Colonic mucosa (tissue), 4 donors: ENCODE measurements at regions not wholly inside any gene's neighbourhood (a gene's known extent, or its start where the extent isn't known, plus 50 kb on each side); places are given as distances from the start of the nearest gene placed in this dataset.

Experiments used
- DNase-seq: peaks from one replicate; pipeline ENCODE4 v3.0.0-alpha.2; 2020
- H3K27ac ChIP-seq: fragments of 200-600 bp; one replicate; pipeline ENCODE4 v1.8.0; 2021
- H3K27me3 ChIP-seq: fragments of 200-600 bp; one replicate; pipeline ENCODE4 v1.8.0; 2021
- H3K36me3 ChIP-seq: fragments of 200-600 bp; one replicate; pipeline ENCODE4 v1.8.0; 2021
- H3K4me1 ChIP-seq: fragments of 200-600 bp; one replicate; pipeline ENCODE4 v1.8.0; 2021; ENCODE audit warnings: mild to moderate bottlenecking
- H3K4me3 ChIP-seq: fragments of 200-600 bp; one replicate; pipeline ENCODE4 v1.8.0; 2021
- H3K9ac ChIP-seq, 2 donors: one replicate each; pipeline ENCODE4 v1.7.0; 2013; ENCODE audit warnings: control low read depth in 2 of 2, low read depth in 2 of 2, low read length in 2 of 2
- H3K9me3 ChIP-seq: fragments of 200-600 bp; one replicate; pipeline ENCODE4 v1.8.0; 2021
- intact Hi-C: fragments of 100-400 bp; cut with DNase I; formaldehyde crosslinking; loops from one replicate; pipeline ENCODE4 v1.14.1; 2022
- TF ChIP-seq, protein P1 (sequence below): fragments of 200-600 bp; IDR thresholded peaks from one replicate; pipeline ENCODE4 v1.8.0; 2022; ENCODE audit warnings: antibody characterized with exemption, mild to moderate bottlenecking
- donor health status: healthy.
- donor health status: DM: no; HTN: no; CAD: no.
- donor health status: DM: no; HTN: no; CAD: no.

DNA sequence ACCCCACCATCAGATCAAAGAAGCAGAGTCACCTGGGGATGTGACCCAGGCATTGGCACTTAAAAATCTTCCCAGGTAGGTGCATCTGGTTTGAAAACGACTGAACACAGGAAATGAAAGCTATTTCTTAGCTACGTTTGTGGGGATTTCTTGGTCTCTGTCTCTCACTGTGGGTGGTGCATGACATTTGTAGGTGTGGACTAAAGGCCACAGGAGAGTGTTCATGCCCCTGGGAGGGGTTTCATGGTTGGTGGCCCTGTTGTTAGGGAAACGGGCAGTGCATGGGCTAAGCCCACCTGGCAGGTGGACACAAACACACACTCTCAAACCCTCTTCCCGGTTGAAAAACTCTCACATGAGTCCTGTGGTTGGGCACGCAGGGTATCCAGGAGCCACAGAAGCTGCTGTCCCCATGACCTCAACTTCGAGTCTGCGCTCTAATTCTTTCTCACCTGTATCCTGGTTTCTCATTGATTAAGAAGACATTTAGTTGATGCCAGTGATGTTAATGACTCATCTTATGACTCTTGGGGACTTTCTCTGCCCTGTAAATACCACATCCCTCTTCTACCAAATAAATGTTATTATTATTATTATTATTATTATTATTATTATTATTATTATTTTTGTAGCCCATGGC is 119.4 kb downstream of the MRPS6 start:
- TF ChIP-seq, protein P1, sequence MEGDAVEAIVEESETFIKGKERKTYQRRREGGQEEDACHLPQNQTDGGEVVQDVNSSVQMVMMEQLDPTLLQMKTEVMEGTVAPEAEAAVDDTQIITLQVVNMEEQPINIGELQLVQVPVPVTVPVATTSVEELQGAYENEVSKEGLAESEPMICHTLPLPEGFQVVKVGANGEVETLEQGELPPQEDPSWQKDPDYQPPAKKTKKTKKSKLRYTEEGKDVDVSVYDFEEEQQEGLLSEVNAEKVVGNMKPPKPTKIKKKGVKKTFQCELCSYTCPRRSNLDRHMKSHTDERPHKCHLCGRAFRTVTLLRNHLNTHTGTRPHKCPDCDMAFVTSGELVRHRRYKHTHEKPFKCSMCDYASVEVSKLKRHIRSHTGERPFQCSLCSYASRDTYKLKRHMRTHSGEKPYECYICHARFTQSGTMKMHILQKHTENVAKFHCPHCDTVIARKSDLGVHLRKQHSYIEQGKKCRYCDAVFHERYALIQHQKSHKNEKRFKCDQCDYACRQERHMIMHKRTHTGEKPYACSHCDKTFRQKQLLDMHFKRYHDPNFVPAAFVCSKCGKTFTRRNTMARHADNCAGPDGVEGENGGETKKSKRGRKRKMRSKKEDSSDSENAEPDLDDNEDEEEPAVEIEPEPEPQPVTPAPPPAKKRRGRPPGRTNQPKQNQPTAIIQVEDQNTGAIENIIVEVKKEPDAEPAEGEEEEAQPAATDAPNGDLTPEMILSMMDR, result no peak
- H3K9me3 ChIP-seq, result no peaks in the 10 kb centered on the region
- DNase-seq, result no peak
- no peaks in the 10 kb centered on the region for H3K36me3 ChIP-seq
- no peak overlapping the region for H3K9ac ChIP-seq
- H3K27ac ChIP-seq, result no peak overlapping the region
- intact Hi-C loops, result no loop called here
- H3K27me3 ChIP-seq, result no peaks in the 10 kb centered on the region
- no peaks in the 10 kb centered on the region for H3K4me1 ChIP-seq
- no peak overlapping the region for H3K4me3 ChIP-seq

DNA sequence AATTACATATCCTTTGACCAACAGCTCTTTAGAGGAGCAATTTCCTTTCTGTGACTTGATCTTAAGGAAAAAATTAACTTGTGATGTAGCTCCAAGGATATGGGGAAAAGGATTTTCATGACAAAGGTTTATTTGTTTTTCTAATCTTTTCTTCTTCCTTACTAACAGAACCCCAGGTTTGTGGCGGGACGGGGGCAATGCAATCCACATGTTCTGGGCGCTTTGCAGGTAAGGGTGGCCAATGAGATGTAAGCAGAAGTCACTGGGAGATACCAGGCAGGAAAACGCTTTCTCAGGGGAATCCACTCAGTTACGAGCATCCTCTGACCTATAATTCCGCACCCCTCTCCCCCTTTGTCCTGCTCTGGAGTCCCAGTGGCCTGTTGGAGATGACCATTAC is 122.0 kb downstream of the MRPS6 start:
- H3K9me3 ChIP-seq, result no peaks in the 10 kb centered on the region
- H3K27me3 ChIP-seq, result no peaks in the 10 kb centered on the region
- H3K4me3 ChIP-seq, result no peak overlapping the region
- no peaks in the 10 kb centered on the region for H3K4me1 ChIP-seq
- TF ChIP-seq, protein P1, result no peak
- no peak overlapping the region for H3K27ac ChIP-seq
- no peak overlapping the region for H3K9ac ChIP-seq
- no peak for DNase-seq
- intact Hi-C loops, result no loop called here
- H3K36me3 ChIP-seq, result no peaks in the 10 kb centered on the region

DNA sequence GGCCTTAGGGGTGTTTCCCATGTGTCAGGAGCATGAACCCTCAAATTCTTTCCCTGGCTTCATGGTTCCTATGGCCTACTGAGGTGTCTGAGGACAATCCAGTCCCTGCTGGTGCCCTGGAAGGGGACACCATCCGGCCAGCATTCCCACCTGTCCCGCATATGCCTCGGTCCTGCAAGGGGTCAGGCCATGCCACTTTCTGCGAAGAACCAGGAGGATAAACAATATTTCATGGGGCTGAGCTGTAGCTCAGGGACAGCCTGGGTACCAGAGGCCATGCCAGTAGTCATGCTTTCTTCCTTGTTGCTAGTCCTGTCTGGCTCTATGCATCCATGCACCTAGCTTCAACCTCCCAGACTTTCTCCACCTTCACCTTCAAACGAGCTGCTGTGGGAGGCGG is 123.6 kb downstream of the MRPS6 start:
- H3K9me3 ChIP-seq, result no peaks in the 10 kb centered on the region
- no peak overlapping the region for H3K27ac ChIP-seq
- no peak for DNase-seq
- no peaks in the 10 kb centered on the region for H3K36me3 ChIP-seq
- TF ChIP-seq, protein P1, result no peak
- no peaks in the 10 kb centered on the region for H3K4me1 ChIP-seq
- intact Hi-C loops, result no loop called here
- no peak overlapping the region for H3K9ac ChIP-seq
- no peak overlapping the region for H3K4me3 ChIP-seq
- H3K27me3 ChIP-seq, result no peaks in the 10 kb centered on the region

DNA sequence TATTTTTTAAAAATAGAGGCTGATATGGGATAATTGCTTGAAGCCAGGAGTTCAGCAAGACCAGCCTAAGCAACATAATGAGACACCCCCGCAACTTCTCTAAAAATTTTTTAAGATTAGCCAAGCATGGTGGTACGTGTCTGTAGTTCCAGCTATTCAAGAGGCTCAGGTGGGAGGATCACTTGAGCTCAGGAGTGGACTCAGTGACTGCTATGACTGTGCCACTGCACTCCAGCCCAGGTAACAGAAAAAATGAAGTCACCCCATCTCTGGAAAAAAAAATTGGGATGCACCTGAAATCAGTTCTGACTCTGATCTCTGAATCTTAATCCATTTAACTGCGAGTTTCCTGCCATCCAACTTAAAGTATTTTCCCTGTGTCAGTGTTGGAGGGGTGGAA is 124.2 kb downstream of the MRPS6 start:
- H3K27ac ChIP-seq, result no peak overlapping the region

DNA sequence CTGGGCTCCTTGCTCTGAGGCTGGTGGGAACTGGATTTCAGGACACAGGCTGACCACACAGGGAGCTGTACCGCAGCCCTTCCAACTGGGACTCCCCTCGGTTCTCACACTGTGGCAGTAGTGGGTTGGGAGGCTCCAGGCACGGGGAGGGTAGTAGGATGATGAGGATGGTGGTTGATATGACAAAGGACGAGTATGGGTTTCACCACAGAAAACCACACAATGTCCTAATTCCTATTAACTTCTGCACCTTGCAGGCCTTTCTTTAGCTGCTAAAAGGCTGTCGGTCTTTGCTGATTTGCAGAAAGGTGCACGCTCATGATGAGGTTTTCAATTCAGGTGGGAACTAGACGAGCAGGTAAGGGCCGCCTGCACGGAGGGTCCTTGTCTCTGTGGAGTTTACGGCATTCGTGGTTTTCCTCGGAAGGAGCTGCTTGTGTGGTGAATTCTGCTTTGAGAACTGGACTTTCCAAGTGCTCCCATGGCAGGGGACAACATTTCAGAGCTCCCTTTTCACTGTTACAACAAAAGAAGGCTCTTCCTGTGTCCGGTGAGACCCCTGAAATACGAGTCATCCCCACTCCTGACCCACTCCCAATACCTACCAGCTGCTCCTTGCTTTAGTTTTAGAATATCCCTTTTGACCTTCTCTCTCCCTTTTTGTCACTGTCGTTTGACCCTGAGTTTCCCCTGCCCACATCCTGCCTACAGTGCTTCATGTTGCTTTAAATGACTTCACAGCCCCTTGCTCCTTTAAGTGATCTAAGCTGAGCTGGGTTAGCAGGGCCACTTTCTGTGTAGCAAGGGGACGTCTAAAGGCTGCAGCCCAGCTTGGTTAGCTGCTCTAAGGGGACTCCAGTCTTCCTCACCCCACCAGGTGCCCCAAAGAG is 125.1 kb downstream of the MRPS6 start:
- Histone ChIP-seq H3K27me3 (no peaks in the 10 kb centered on the region), H3K9me3 (no peaks in the 10 kb centered on the region), H3K9ac (no peak overlapping the region), H3K4me1 (no peaks in the 10 kb centered on the region), H3K27ac (peak overlapping the region; percentile 7), H3K36me3 (no peaks in the 10 kb centered on the region), H3K4me3 (no peak overlapping the region)
- DNase-seq, result no peak
- intact Hi-C loops, result no loop called here
- TF ChIP-seq, protein P1, result no peak

More for the DNA sequence above, 124.2 kb downstream of the MRPS6 start:
- no peaks in the 10 kb centered on the region for H3K9me3 ChIP-seq
- H3K4me3 ChIP-seq, result no peak overlapping the region
- no peaks in the 10 kb centered on the region for H3K4me1 ChIP-seq
- intact Hi-C loops, result no loop called here
- H3K27me3 ChIP-seq, result no peaks in the 10 kb centered on the region
- no peak for DNase-seq
- no peaks in the 10 kb centered on the region for H3K36me3 ChIP-seq
- TF ChIP-seq, protein P1, result no peak
- no peak overlapping the region for H3K9ac ChIP-seq
